IMR-90 (cell line): ENCODE measurements at regions not wholly inside any gene's neighbourhood (a gene's known extent, or its start where the extent isn't known, plus 50 kb on each side); places are given as distances from the start of the nearest gene placed in this dataset.
A peak's percentile ranks its signal among the peaks of the same experiment; 100 is the strongest.
"Not testable (repeated sequence)": the region's sequence is repeated elsewhere in the genome, so short reads cannot be mapped to it uniquely, and the experiment has no call there.

ENCODE experiments used
- ATAC-seq: fragments of 200-7000 bp; cut with Tn5 transposase; 2 replicates; pipeline ENCODE4 v1.9.1; 2020; ENCODE audit warnings: low read depth, mild to moderate bottlenecking, moderate library complexity
- BruUV-seq: library from RNA; stranded (reverse); fragments of 400-500 nt; replicated peaks from 2 replicates; lab custom pipeline; 2021; lab: Mats Ljungman, UMichigan
- CTCF ChIA-PET: fragments of 300-600 bp; formaldehyde crosslinking; extraction: SDS; loops from one replicate; lab custom pipeline; 2021; ENCODE audit warnings: antibody characterized with exemption; lab: Yijun Ruan, JAX
- POLR2A ChIA-PET: fragments of 300-600 bp; sonication (Branson Sonifier 250); formaldehyde crosslinking; loops from one replicate; lab custom pipeline; 2022; ENCODE audit warnings: antibody characterized with exemption; ENCODE audit not compliant: unreplicated experiment; lab: Charles Lee
- DNase-seq: peaks from one replicate; pipeline ENCODE4 v3.0.0; 2013
- H2AFZ ChIP-seq: replicated peaks from 2 replicates; pipeline ENCODE3; 2013; ENCODE audit warnings: low read length, mild to moderate bottlenecking; ENCODE audit not compliant: poor library complexity
- H2AK5ac ChIP-seq: 2 replicates; pipeline ENCODE4 v1.6.1; 2013; ENCODE audit warnings: low read depth, low read length, inconsistent platforms
- H2AK9ac ChIP-seq: replicated peaks from 2 replicates; pipeline ENCODE3; 2013; ENCODE audit warnings: mild to moderate bottlenecking, low read depth, low read length, moderate library complexity; ENCODE audit not compliant: poor library complexity
- H2BK120ac ChIP-seq: 2 replicates; pipeline ENCODE4 v1.6.1; 2013; ENCODE audit warnings: low read depth, low read length, inconsistent platforms
- H2BK15ac ChIP-seq: 3 replicates; pipeline ENCODE4 v1.6.1; 2013; ENCODE audit warnings: low read depth, low read length, inconsistent platforms
- H2BK20ac ChIP-seq: 2 replicates; pipeline ENCODE4 v1.6.1; 2013; ENCODE audit warnings: low read depth, mild to moderate bottlenecking, inconsistent platforms, low read length, moderate library complexity
- H2BK5ac ChIP-seq: 2 replicates; pipeline ENCODE4 v1.6.1; 2013; ENCODE audit warnings: mild to moderate bottlenecking, low read depth, low read length, inconsistent platforms; ENCODE audit not compliant: poor library complexity, severe bottlenecking
- H3K14ac ChIP-seq: replicated peaks from 2 replicates; pipeline ENCODE4 v1.6.1; 2013; ENCODE audit warnings: low read depth, low read length, inconsistent platforms
- H3K18ac ChIP-seq: 2 replicates; pipeline ENCODE4 v1.6.1; 2013; ENCODE audit warnings: low read depth, low read length, control low read depth
- H3K23ac ChIP-seq: 2 replicates; pipeline ENCODE4 v1.6.1; 2013; ENCODE audit warnings: low read depth, low read length, inconsistent platforms
- H3K27ac ChIP-seq: 2 replicates; pipeline ENCODE4 v1.5.1; 2013; ENCODE audit warnings: mild to moderate bottlenecking, control low read depth, low read length; ENCODE audit not compliant: insufficient read depth
- H3K27me3 ChIP-seq: 2 replicates; pipeline ENCODE4 v1.6.1; 2013; ENCODE audit warnings: low read length; ENCODE audit not compliant: control insufficient read depth, insufficient read depth
- H3K36me3 ChIP-seq: 2 replicates; pipeline ENCODE4 v1.6.1; 2013; ENCODE audit warnings: low read length, mixed read lengths; ENCODE audit not compliant: control insufficient read depth, insufficient read depth
- H3K4ac ChIP-seq: 2 replicates; pipeline ENCODE4 v1.6.1; 2013; ENCODE audit warnings: low read depth, low read length, inconsistent platforms
- H3K4me1 ChIP-seq: 2 replicates; pipeline ENCODE4 v1.6.1; 2013; ENCODE audit warnings: low read length, mixed read lengths; ENCODE audit not compliant: control insufficient read depth, insufficient read depth
- H3K4me2 ChIP-seq: 2 replicates; pipeline ENCODE4 v1.6.1; 2013; ENCODE audit warnings: low read depth, mild to moderate bottlenecking, control low read depth, low read length, moderate library complexity
- H3K4me3 ChIP-seq: 2 replicates; pipeline ENCODE4 v1.5.1; 2013; ENCODE audit warnings: low read depth, mild to moderate bottlenecking, control low read depth, low read length, moderate library complexity; ENCODE audit not compliant: insufficient read depth
- H3K56ac ChIP-seq: 2 replicates; pipeline ENCODE4 v1.6.1; 2013; ENCODE audit warnings: low read length, inconsistent platforms; ENCODE audit not compliant: insufficient read depth; ENCODE audit errors: extremely low read depth
- H3K79me1 ChIP-seq, 2 experiments: 2 replicates each; pipeline ENCODE4 v1.6.1; 2013; ENCODE audit warnings: low read length in 2 of 2, inconsistent platforms in 1 of 2, low read depth in 1 of 2
- H3K9ac ChIP-seq: 2 replicates; pipeline ENCODE4 v1.6.1; 2013; ENCODE audit warnings: low read depth, low read length, control low read depth
- H3K9me1 ChIP-seq: 2 replicates; pipeline ENCODE4 v1.6.1; 2013; ENCODE audit warnings: low read length, inconsistent platforms; ENCODE audit not compliant: insufficient read depth
- H3K9me3 ChIP-seq: 2 replicates; pipeline ENCODE4 v1.6.1; 2013; ENCODE audit warnings: low read length; ENCODE audit not compliant: control insufficient read depth, insufficient read depth
- H4K20me1 ChIP-seq: 2 replicates; pipeline ENCODE4 v1.6.1; 2013; ENCODE audit warnings: low read length, inconsistent platforms; ENCODE audit not compliant: insufficient read depth
- H4K5ac ChIP-seq: 2 replicates; pipeline ENCODE4 v1.6.1; 2013; ENCODE audit warnings: mild to moderate bottlenecking, low read depth, low read length, control low read depth
- H4K8ac ChIP-seq, 2 experiments: 2 replicates each; pipeline ENCODE4 v1.6.1; 2013; ENCODE audit warnings: low read depth in 2 of 2, low read length in 2 of 2, control low read depth in 1 of 2, inconsistent platforms in 1 of 2
- H4K91ac ChIP-seq: 2 replicates; pipeline ENCODE4 v1.6.1; 2013; ENCODE audit warnings: low read depth, low read length, inconsistent platforms; ENCODE audit not compliant: insufficient read depth
- BHLHE40 ChIP-seq: fragments of 150-350 bp; IDR thresholded peaks from 2 replicates; pipeline ENCODE4 v1.6.1; 2016; ENCODE audit warnings: mild to moderate bottlenecking, low read depth, low read length
- CEBPB ChIP-seq: IDR thresholded peaks from 2 replicates; pipeline ENCODE4 v1.6.1; 2012; ENCODE audit warnings: low read depth, low read length, improper control_type of control experiment
- FOS ChIP-seq: fragments of 150-350 bp; IDR thresholded peaks from 2 replicates; pipeline ENCODE4 v1.6.1; 2016; ENCODE audit warnings: low read depth, low read length
- NFE2L2 ChIP-seq: fragments of 150-350 bp; IDR thresholded peaks from 2 replicates; pipeline ENCODE4 v1.6.1; 2016; ENCODE audit warnings: low read depth, mild to moderate bottlenecking, low read length
- RAD21 ChIP-seq: IDR thresholded peaks from 2 replicates; pipeline ENCODE4 v1.6.1; 2012; ENCODE audit warnings: low read length, improper control_type of control experiment
- RCOR1 ChIP-seq: IDR thresholded peaks from 2 replicates; pipeline ENCODE4 v1.6.1; 2012; ENCODE audit warnings: mild to moderate bottlenecking, low read length, improper control_type of control experiment; ENCODE audit not compliant: insufficient replicate concordance
- USF2 ChIP-seq: fragments of 150-350 bp; IDR thresholded peaks from 2 replicates; pipeline ENCODE4 v1.6.1; 2017; ENCODE audit warnings: mild to moderate bottlenecking, antibody characterized with exemption, low read length, low read depth
- WGBS, 2 experiments: methylation state at CpG; one replicate each; pipeline versions ENCODE4 v1.1.5 to v1.1.7; 2013; ENCODE audit warnings: missing lambda C conversion rate in 2 of 2; ENCODE audit not compliant: insufficient read length in 1 of 2; ENCODE audit errors: extremely low coverage in 2 of 2; 5-methylcytosine and 5-hydroxymethylcytosine counted together
- dilution Hi-C: fragments of 300-500 bp; cut with HindIII; formaldehyde crosslinking; loops from one replicate; pipeline ENCODE4 v1.14.3; 2018; ENCODE audit warnings: low sequenced_read_pairs; ENCODE audit not compliant: unreplicated experiment
- in situ Hi-C: fragments of 300-500 bp; cut with MboI; formaldehyde crosslinking; loops from 3 replicates; pipeline ENCODE4 v1.14.3; 2019; ENCODE audit warnings: low sequenced_read_pairs, inconsistent platforms, mixed read lengths
- intact Hi-C: fragments of 100-400 bp; cut with micrococcal nuclease; formaldehyde crosslinking; loops from 2 replicates; pipeline ENCODE4 v1.10.0; 2022

GRCh38 chr6:66995669-66996068 lies 1288.6 kb upstream of the EYS start:
- H4K20me1 ChIP-seq: no peaks in the 10 kb centered on the region
- TF ChIP-seq RAD21 (no peak), FOS (no peak), CEBPB (peak; percentile 54; the same call in 1 of the 2 replicates), RCOR1 (no peak), USF2 (no peak), NFE2L2 (no peak), BHLHE40 (no peak)
- no peak overlapping the region for H3K18ac ChIP-seq
- no peaks in the 10 kb centered on the region for H3K36me3 ChIP-seq
- in situ Hi-C loops: no loop called here
- H2BK120ac ChIP-seq: no peak overlapping the region
- no TSS peak for BruUV-seq
- H3K27ac ChIP-seq: no peak overlapping the region
- H4K5ac ChIP-seq: no peak overlapping the region
- no CpG with 5 or more reads among the region's 1 CpG for WGBS, 2 experiments
- H3K56ac ChIP-seq: no peak overlapping the region
- H3K14ac ChIP-seq: no peak overlapping the region
- no peak overlapping the region for H3K4ac ChIP-seq
- H4K8ac ChIP-seq: no peak overlapping the region
- no peak overlapping the region for H3K9ac ChIP-seq
- H3K9me3 ChIP-seq: no peaks in the 10 kb centered on the region; the same call in 1 of the 2 replicates
- H4K91ac ChIP-seq: no peak overlapping the region
- H2AFZ ChIP-seq: no peak overlapping the region
- no peak overlapping the region for H3K4me3 ChIP-seq
- H2BK20ac ChIP-seq: no peak overlapping the region
- POLR2A ChIA-PET: no interaction called here
- no peaks in the 10 kb centered on the region for H3K4me1 ChIP-seq
- no peak overlapping the region for H2BK5ac ChIP-seq
- DNase-seq (no peak), ATAC-seq (no peak)
- H3K79me1 ChIP-seq: no peaks in the 10 kb centered on the region
- H3K23ac ChIP-seq: no peak overlapping the region
- no peak overlapping the region for H3K4me2 ChIP-seq
- H3K9me1 ChIP-seq: no peaks in the 10 kb centered on the region
- H3K27me3 ChIP-seq: no peaks in the 10 kb centered on the region
- H2AK9ac ChIP-seq: no peak overlapping the region
- CTCF ChIA-PET: no interaction called here
- no peak overlapping the region for H2BK15ac ChIP-seq
- H2AK5ac ChIP-seq: no peak overlapping the region
- intact Hi-C loops: no loop called here
- dilution Hi-C loops: no loop called here

GRCh38 chr6:66993708-66994107 lies 1286.7 kb upstream of the EYS start:
- H2AFZ ChIP-seq, H3K36me3 ChIP-seq, H3K27me3 ChIP-seq, intact Hi-C loops, H3K18ac ChIP-seq, H4K91ac ChIP-seq, H4K8ac ChIP-seq, H2AK5ac ChIP-seq, DNase-seq, dilution Hi-C loops, H3K79me1 ChIP-seq, H2BK5ac ChIP-seq, H2BK20ac ChIP-seq, H3K9me1 ChIP-seq, H3K23ac ChIP-seq, H3K9ac ChIP-seq, BruUV-seq, H3K4me1 ChIP-seq, CTCF ChIA-PET, H4K5ac ChIP-seq, H2AK9ac ChIP-seq, ATAC-seq, in situ Hi-C loops, H3K4me2 ChIP-seq, H3K4ac ChIP-seq, H3K14ac ChIP-seq, H4K20me1 ChIP-seq, H3K9me3 ChIP-seq, POLR2A ChIA-PET, H3K4me3 ChIP-seq, H2BK15ac ChIP-seq, H3K27ac ChIP-seq, H3K56ac ChIP-seq, H2BK120ac ChIP-seq: not testable (repeated sequence)
- no CpG with 5 or more reads among the region's 10 CpGs for WGBS, 2 experiments
